Ishikawa (cell line): ENCODE measurements at regions not wholly inside any gene's neighbourhood (a gene's known extent, or its start where the extent isn't known, plus 50 kb on each side); places are given as distances from the start of the nearest gene placed in this dataset.

ENCODE experiments used
- CEBPB ChIP-seq: IDR thresholded peaks from 2 replicates; pipeline ENCODE4 v1.6.1; 2012
- CREB1 ChIP-seq: IDR thresholded peaks from 2 replicates; pipeline ENCODE4 v1.6.1; 2012; ENCODE audit warnings: low read depth
- EP300 ChIP-seq: IDR thresholded peaks from 2 replicates; pipeline ENCODE4 v1.6.1; 2012; ENCODE audit warnings: borderline replicate concordance
- RAD21 ChIP-seq: IDR thresholded peaks from 2 replicates; pipeline ENCODE4 v1.6.1; 2012; ENCODE audit warnings: low read depth
- REST ChIP-seq: IDR thresholded peaks from 2 replicates; pipeline ENCODE4 v1.6.1; 2012; ENCODE audit warnings: low read depth, mild to moderate bottlenecking
- TAF1 ChIP-seq: IDR thresholded peaks from 2 replicates; pipeline ENCODE4 v1.6.1; 2012; ENCODE audit warnings: low read depth, mild to moderate bottlenecking
- TCF12 ChIP-seq: IDR thresholded peaks from 2 replicates; pipeline ENCODE4 v1.6.1; 2012; ENCODE audit warnings: low read depth
- TEAD4 ChIP-seq: IDR thresholded peaks from 2 replicates; pipeline ENCODE4 v1.6.1; 2012
- YY1 ChIP-seq: IDR thresholded peaks from 2 replicates; pipeline ENCODE4 v1.6.1; 2012; ENCODE audit warnings: low read depth
- ZBTB7A ChIP-seq: IDR thresholded peaks from 2 replicates; pipeline ENCODE4 v1.6.1; 2012; ENCODE audit warnings: low read depth

GRCh38 chr5:68830377-68830898 lies 263.4 kb upstream of the SLC30A5 start:
- no peak for TF ChIP-seq CEBPB
- TF ChIP-seq CREB1 = no peak
- no peak for TF ChIP-seq RAD21
- TF ChIP-seq YY1 = no peak
- no peak for TF ChIP-seq EP300
- TF ChIP-seq TAF1 = no peak
- TF ChIP-seq ZBTB7A = no peak
- TF ChIP-seq TEAD4 = no peak
- no peak for TF ChIP-seq REST
- no peak for TF ChIP-seq TCF12
